NB4 (cell line): ENCODE measurements at regions not wholly inside any gene's neighbourhood (a gene's known extent, or its start where the extent isn't known, plus 50 kb on each side); places are given as distances from the start of the nearest gene placed in this dataset.

Experiments used
- MYC ChIP-seq: IDR thresholded peaks from 2 replicates; pipeline ENCODE4 v1.6.1; 2011; ENCODE audit warnings: low read depth, low read length
- POLR2A ChIP-seq: IDR thresholded peaks from 2 replicates; pipeline ENCODE4 v1.6.1; 2011; ENCODE audit warnings: mild to moderate bottlenecking; ENCODE audit not compliant: insufficient read length; ENCODE audit errors: extremely low read depth
- TF ChIP-seq, protein P1 (sequence below): IDR thresholded peaks from one replicate; pipeline ENCODE4 v1.5.1; 2012; ENCODE audit warnings: low read depth, low read length
- TF ChIP-seq, protein P2 (sequence below): IDR thresholded peaks from 2 replicates; pipeline ENCODE4 v1.6.1; 2011; ENCODE audit warnings: low read depth, low read length

DNA sequence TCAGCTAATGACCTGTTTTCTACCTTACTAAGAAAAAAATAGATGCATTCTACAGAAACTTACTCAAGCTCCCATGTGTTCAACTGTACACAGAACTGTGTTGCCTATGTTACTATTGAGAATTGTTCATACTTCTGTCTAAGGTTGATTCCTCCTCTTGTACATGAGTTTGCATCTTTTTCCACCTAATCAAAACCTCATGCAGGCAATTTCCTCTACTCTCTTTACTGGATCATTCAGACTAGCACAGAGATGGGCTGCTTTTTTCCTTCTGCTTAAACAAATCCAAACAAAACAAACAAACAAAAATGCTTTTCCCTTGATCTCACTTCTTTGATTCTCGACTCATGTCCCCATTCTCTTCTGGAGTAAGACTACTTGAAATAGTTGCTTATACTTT is 58.8 kb upstream of the PTGFR start:
- TF ChIP-seq, protein P1, sequence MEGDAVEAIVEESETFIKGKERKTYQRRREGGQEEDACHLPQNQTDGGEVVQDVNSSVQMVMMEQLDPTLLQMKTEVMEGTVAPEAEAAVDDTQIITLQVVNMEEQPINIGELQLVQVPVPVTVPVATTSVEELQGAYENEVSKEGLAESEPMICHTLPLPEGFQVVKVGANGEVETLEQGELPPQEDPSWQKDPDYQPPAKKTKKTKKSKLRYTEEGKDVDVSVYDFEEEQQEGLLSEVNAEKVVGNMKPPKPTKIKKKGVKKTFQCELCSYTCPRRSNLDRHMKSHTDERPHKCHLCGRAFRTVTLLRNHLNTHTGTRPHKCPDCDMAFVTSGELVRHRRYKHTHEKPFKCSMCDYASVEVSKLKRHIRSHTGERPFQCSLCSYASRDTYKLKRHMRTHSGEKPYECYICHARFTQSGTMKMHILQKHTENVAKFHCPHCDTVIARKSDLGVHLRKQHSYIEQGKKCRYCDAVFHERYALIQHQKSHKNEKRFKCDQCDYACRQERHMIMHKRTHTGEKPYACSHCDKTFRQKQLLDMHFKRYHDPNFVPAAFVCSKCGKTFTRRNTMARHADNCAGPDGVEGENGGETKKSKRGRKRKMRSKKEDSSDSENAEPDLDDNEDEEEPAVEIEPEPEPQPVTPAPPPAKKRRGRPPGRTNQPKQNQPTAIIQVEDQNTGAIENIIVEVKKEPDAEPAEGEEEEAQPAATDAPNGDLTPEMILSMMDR = no peak
- TF ChIP-seq POLR2A (no peak), MYC (no peak)
- TF ChIP-seq, protein P2, sequence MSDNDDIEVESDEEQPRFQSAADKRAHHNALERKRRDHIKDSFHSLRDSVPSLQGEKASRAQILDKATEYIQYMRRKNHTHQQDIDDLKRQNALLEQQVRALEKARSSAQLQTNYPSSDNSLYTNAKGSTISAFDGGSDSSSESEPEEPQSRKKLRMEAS = no peak
